Ishikawa (cell line): ENCODE measurements at regions not wholly inside any gene's neighbourhood (a gene's known extent, or its start where the extent isn't known, plus 50 kb on each side); places are given as distances from the start of the nearest gene placed in this dataset.

Source experiments
- CEBPB ChIP-seq: IDR thresholded peaks from 2 replicates; pipeline ENCODE4 v1.6.1; 2012
- CREB1 ChIP-seq: IDR thresholded peaks from 2 replicates; pipeline ENCODE4 v1.6.1; 2012; ENCODE audit warnings: low read depth
- EP300 ChIP-seq: IDR thresholded peaks from 2 replicates; pipeline ENCODE4 v1.6.1; 2012; ENCODE audit warnings: borderline replicate concordance
- FOXM1 ChIP-seq: IDR thresholded peaks from 2 replicates; pipeline ENCODE4 v1.6.1; 2012; ENCODE audit warnings: low read depth, borderline replicate concordance
- RAD21 ChIP-seq: IDR thresholded peaks from 2 replicates; pipeline ENCODE4 v1.6.1; 2012; ENCODE audit warnings: low read depth
- TAF1 ChIP-seq: IDR thresholded peaks from 2 replicates; pipeline ENCODE4 v1.6.1; 2012; ENCODE audit warnings: low read depth, mild to moderate bottlenecking
- TEAD4 ChIP-seq: IDR thresholded peaks from 2 replicates; pipeline ENCODE4 v1.6.1; 2012
- USF1 ChIP-seq: IDR thresholded peaks from 2 replicates; pipeline ENCODE4 v1.6.1; 2012
- YY1 ChIP-seq: IDR thresholded peaks from 2 replicates; pipeline ENCODE4 v1.6.1; 2012; ENCODE audit warnings: low read depth
- ZBTB7A ChIP-seq: IDR thresholded peaks from 2 replicates; pipeline ENCODE4 v1.6.1; 2012; ENCODE audit warnings: low read depth
- TF ChIP-seq, protein P1 (sequence below): IDR thresholded peaks from 2 replicates; pipeline ENCODE4 v1.6.1; 2012; ENCODE audit warnings: low read depth, mild to moderate bottlenecking

- no peak for TF ChIP-seq RAD21
- TF ChIP-seq EP300 = no peak
- TF ChIP-seq CEBPB = no peak
- TF ChIP-seq, protein P1, sequence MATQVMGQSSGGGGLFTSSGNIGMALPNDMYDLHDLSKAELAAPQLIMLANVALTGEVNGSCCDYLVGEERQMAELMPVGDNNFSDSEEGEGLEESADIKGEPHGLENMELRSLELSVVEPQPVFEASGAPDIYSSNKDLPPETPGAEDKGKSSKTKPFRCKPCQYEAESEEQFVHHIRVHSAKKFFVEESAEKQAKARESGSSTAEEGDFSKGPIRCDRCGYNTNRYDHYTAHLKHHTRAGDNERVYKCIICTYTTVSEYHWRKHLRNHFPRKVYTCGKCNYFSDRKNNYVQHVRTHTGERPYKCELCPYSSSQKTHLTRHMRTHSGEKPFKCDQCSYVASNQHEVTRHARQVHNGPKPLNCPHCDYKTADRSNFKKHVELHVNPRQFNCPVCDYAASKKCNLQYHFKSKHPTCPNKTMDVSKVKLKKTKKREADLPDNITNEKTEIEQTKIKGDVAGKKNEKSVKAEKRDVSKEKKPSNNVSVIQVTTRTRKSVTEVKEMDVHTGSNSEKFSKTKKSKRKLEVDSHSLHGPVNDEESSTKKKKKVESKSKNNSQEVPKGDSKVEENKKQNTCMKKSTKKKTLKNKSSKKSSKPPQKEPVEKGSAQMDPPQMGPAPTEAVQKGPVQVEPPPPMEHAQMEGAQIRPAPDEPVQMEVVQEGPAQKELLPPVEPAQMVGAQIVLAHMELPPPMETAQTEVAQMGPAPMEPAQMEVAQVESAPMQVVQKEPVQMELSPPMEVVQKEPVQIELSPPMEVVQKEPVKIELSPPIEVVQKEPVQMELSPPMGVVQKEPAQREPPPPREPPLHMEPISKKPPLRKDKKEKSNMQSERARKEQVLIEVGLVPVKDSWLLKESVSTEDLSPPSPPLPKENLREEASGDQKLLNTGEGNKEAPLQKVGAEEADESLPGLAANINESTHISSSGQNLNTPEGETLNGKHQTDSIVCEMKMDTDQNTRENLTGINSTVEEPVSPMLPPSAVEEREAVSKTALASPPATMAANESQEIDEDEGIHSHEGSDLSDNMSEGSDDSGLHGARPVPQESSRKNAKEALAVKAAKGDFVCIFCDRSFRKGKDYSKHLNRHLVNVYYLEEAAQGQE = no peak
- TF ChIP-seq YY1 = no peak
- TF ChIP-seq ZBTB7A = no peak
- no peak for TF ChIP-seq TAF1
- no peak for TF ChIP-seq TEAD4
- TF ChIP-seq FOXM1 = no peak
- no peak for TF ChIP-seq CREB1
- no peak for TF ChIP-seq USF1
These were observed 401.7 kb upstream of the NR2F2 start for GRCh38 chr15:95928822-95929221.
